ENCODE measurements at regions not wholly inside any gene's neighbourhood (a gene's known extent, or its start where the extent isn't known, plus 50 kb on each side); places are given as distances from the start of the nearest gene placed in this dataset.

DNA sequence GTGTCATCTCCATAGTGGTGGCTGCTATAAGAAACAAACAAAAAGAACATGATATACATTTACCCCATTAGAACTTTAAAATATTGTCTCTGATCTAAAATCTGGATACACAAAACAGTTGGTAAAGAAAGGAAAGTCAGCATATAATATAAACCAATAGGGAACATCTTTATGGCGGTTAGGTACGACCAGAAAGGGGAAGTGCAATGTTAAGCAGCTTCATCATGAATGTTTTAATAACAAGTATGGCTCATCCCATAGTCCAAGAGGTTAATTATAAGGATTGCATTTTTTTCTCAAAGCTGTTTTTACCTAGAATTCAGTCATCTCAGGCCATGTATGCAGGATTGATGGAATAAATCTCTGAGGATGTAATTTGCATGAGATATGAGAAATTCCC, 1869.7 kb downstream of the PCDH7 start:
- no peak for ATAC-seq (replicated peaks; ENCODE audit: extremely low read depth, poor library complexity, severe bottlenecking)
- no peak for DNase-seq (ENCODE audit: low spot score in 2 of 2)
- no peak overlapping the region for H3K4me3 Mint-ChIP-seq
- H3K9me3 Mint-ChIP-seq: peaks cover 54% of the 10 kb centered on the region
- H3K27me3 Mint-ChIP-seq: no peaks in the 10 kb centered on the region
- no peak overlapping the region for H3K27ac Mint-ChIP-seq (ENCODE audit: low read depth)
- H3K4me1 Mint-ChIP-seq: no peaks in the 10 kb centered on the region
- H3K36me3 Mint-ChIP-seq (ENCODE audit: insufficient read depth): no peaks in the 10 kb centered on the region

DNA sequence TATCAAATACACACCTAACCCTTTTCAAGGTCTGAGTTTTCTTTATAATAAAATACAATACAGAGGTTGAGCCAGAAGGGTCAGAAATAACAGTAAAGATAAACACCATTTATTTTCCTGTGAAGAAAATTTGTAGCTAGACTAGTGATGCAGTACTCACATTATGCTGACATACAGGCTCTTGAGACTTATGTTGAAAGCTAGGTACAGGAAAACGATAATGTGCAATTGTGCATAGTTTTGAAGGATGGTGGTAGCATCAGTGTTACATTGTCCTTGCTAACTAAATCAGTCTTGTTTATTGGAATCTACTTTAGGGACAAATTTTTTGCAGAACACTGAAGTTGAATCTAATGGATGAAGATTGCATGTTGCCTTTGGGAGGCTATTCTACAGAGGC, 1877.2 kb downstream of the PCDH7 start:
- Mint-ChIP-seq H3K36me3 (ENCODE audit: insufficient read depth) (no peaks in the 10 kb centered on the region), H3K9me3 (peaks cover 20% of the 10 kb centered on the region), H3K4me1 (no peaks in the 10 kb centered on the region), H3K4me3 (no peak overlapping the region), H3K27me3 (no peaks in the 10 kb centered on the region), H3K27ac (ENCODE audit: low read depth) (no peak overlapping the region)
- no peak for ATAC-seq (replicated peaks; ENCODE audit: extremely low read depth, poor library complexity, severe bottlenecking)
- no peak for DNase-seq (ENCODE audit: low spot score in 2 of 2)

DNA sequence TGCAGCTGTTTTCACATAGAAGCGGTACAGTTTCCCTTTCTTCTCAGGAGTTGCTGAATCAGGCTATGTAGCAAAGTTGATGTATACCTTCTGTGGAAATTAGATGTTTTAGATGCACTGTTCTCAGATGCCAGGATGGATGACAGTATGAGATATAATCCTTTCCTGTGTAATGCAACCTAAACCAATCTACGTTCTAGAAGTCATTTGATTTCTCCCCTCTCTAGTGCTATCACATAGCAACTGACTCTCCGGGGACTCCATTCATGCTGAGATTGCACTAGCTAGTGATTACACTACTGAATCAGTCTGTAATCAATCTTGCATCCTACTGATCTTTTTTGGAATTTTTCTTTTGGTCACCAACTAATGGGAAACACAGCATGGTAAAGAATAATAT, 1881.7 kb downstream of the PCDH7 start:
- no peaks in the 10 kb centered on the region for H3K4me1 Mint-ChIP-seq
- H3K27me3 Mint-ChIP-seq: no peaks in the 10 kb centered on the region
- H3K27ac Mint-ChIP-seq (ENCODE audit: low read depth): no peak overlapping the region

DNA sequence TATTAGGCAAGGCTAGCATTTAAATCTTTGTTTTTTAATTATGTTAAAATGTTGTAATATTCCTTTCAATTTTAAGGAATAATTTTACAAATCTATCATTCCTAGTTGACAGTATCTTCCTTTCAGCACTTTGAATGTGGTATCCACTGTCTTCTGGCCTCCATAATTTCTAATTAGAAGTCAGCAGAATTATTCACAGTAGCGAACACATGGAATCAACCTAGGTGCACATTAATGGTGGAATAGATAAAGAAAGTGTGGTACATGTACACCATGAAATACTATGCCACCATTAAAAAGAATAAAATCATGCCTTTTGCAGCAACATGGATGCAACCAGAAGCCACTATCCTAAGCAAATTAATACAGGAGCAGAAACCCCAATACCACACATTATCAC, 1887.8 kb downstream of the PCDH7 start:
- DNase-seq (ENCODE audit: low spot score in 2 of 2) (no peak), ATAC-seq (replicated peaks; ENCODE audit: extremely low read depth, poor library complexity, severe bottlenecking) (no peak)
- no peak overlapping the region for H3K4me3 Mint-ChIP-seq
- H3K9me3 Mint-ChIP-seq: peaks cover 33% of the 10 kb centered on the region
- H3K27ac Mint-ChIP-seq (ENCODE audit: low read depth): no peak overlapping the region
- H3K27me3 Mint-ChIP-seq: no peaks in the 10 kb centered on the region
- H3K4me1 Mint-ChIP-seq: no peaks in the 10 kb centered on the region
- H3K36me3 Mint-ChIP-seq (ENCODE audit: insufficient read depth): no peaks in the 10 kb centered on the region

More for the DNA sequence above, 1881.7 kb downstream of the PCDH7 start:
- H3K9me3 Mint-ChIP-seq: peaks cover 10% of the 10 kb centered on the region
- no peaks in the 10 kb centered on the region for H3K36me3 Mint-ChIP-seq (ENCODE audit: insufficient read depth)
- no peak overlapping the region for H3K4me3 Mint-ChIP-seq
- DNase-seq (ENCODE audit: low spot score in 2 of 2): no peak
- no peak for ATAC-seq (replicated peaks; ENCODE audit: extremely low read depth, poor library complexity, severe bottlenecking)

DNA sequence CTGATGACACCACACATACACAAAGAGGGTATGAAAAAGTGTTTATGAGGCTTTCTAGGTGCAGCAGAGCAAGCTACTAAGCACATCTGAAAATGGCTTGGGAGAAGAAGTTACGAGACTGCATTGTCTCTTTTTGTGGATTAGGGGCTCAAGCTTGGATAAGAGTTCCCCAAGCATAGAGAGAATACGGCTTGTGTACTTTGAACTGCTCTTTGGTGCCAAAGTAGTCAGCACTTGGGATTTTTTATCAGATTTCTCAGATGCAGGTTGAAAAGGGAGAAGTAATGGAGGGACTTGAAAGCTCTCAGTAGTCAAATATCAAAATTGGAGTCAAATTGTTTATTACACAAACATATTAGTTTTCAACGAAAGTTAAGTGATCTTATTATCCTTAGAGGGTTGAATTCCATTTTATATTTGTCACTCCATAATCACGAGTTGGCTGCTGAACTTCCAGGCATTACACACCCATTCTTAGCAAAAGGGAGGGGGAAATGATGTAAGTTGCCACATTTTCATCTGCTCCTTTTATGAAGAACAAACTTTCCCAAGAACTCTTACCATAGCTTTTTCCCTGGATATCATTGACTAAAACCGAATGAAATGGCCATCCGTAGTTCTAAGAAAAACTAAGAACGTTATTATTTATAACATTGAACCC, 1904.9 kb downstream of the PCDH7 start:
- Mint-ChIP-seq H3K4me1 (no peaks in the 10 kb centered on the region), H3K4me3 (no peak overlapping the region), H3K27me3 (no peaks in the 10 kb centered on the region), H3K27ac (ENCODE audit: low read depth) (no peak overlapping the region), H3K36me3 (ENCODE audit: insufficient read depth) (no peaks in the 10 kb centered on the region), H3K9me3 (peaks cover 15% of the 10 kb centered on the region)
- DNase-seq (ENCODE audit: low spot score in 2 of 2): no peak
- ATAC-seq (replicated peaks; ENCODE audit: extremely low read depth, poor library complexity, severe bottlenecking): no peak

DNA sequence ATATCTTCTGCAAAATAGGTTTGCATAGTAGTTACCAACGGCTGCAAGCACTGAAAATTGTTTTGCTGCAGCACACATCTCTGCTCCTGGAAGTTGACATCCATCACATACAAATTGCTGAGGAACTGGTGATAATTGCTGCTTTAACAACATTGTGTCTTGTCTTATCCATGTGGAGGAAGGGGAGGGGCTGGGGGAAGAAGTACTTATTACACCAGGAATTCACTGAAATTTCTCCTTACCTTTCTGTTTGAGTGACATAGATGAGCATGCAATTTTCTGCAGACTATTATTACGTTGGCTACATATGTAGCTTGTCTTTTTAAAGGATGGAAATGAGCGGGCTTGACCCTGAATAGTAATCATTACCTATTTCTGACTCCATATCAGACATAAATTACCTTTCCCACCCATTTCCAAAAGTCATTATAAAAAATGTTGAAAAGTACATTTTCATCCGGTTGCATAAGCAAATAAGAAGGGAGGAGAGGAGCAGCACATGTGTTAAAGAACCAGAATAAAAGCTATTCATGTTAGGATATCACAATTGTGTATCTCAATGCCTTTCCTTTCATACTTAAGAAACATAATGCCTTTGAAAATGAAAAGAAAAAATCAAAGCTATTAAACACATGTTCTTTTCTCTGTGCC, 1905.6 kb downstream of the PCDH7 start:
- Mint-ChIP-seq H3K27me3 (no peaks in the 10 kb centered on the region), H3K4me1 (no peaks in the 10 kb centered on the region), H3K9me3 (peaks cover 15% of the 10 kb centered on the region), H3K36me3 (ENCODE audit: insufficient read depth) (no peaks in the 10 kb centered on the region), H3K4me3 (no peak overlapping the region), H3K27ac (ENCODE audit: low read depth) (no peak overlapping the region)
- ATAC-seq (replicated peaks; ENCODE audit: extremely low read depth, poor library complexity, severe bottlenecking): no peak
- DNase-seq (ENCODE audit: low spot score in 2 of 2): no peak

DNA sequence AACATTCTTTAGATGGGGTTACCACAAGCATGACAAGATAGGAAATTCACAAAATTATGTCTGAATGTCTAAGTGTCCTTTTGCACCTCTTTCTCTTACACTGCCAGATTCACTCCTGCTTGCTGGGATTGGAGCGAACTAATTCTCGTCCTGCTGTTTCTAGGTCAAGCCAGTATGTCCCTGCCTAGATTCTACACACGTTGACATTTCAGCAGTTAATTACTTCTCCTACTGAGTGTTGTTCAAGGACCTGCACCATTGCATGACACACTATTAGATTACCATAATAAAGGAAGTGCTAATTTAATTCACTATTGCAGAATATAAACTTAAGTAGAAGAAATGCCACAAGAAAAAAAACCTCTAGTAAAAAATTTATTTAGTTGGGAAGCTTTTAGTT, 1911.7 kb downstream of the PCDH7 start:
- no peaks in the 10 kb centered on the region for H3K4me1 Mint-ChIP-seq
- no peaks in the 10 kb centered on the region for H3K27me3 Mint-ChIP-seq
- DNase-seq (ENCODE audit: low spot score in 2 of 2) (no peak), ATAC-seq (replicated peaks; ENCODE audit: extremely low read depth, poor library complexity, severe bottlenecking) (no peak)
- H3K36me3 Mint-ChIP-seq (ENCODE audit: insufficient read depth): no peaks in the 10 kb centered on the region
- no peak overlapping the region for H3K27ac Mint-ChIP-seq (ENCODE audit: low read depth)
- H3K9me3 Mint-ChIP-seq: no peaks in the 10 kb centered on the region
- H3K4me3 Mint-ChIP-seq: no peak overlapping the region

DNA sequence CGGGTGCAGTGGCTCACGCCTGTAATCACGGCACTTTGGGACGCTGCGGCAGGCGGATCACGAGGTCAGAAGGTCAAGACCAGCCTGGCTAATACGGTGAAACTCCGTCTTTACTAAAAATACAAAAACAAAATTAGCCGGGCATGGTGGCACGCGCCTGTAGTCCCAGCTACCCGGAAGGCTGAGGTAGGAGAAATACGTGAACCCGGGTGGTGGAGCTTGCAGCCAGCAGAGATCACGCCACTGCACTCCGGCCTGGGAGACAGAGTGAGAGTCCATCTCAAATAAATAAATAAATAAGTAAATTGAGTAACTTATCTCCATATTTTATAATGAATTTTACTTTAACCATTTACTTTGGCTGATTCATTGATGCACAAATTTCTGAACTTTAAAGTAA, 1913.3 kb downstream of the PCDH7 start:
- ATAC-seq (replicated peaks; ENCODE audit: extremely low read depth, poor library complexity, severe bottlenecking) (no peak), DNase-seq (ENCODE audit: low spot score in 2 of 2) (no peak)
- Mint-ChIP-seq H3K27me3 (no peaks in the 10 kb centered on the region), H3K9me3 (peaks cover 6% of the 10 kb centered on the region), H3K4me1 (no peaks in the 10 kb centered on the region), H3K36me3 (ENCODE audit: insufficient read depth) (no peaks in the 10 kb centered on the region), H3K4me3 (no peak overlapping the region), H3K27ac (ENCODE audit: low read depth) (no peak overlapping the region)

DNA sequence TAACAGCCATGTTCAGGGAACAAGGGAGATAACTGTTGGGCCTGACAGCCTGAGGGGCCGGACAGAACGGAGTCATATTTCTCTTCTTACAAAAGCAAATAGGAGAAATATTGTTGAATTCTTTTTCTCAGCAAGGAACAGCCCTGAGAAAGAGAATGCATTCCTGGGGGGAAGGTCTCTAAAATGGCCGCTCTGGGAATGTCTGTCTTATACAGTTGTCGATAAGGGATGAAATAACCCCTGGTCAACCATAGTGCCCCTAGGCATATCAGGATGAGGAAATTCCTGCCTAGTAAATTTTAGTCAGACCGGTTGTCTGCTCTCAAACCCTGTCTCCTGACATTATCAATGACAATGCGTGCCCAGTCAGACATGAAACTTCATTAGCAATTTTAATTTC, 1925.5 kb downstream of the PCDH7 start:
- H3K9me3 Mint-ChIP-seq: peaks cover 22% of the 10 kb centered on the region
- no peak overlapping the region for H3K27ac Mint-ChIP-seq (ENCODE audit: low read depth)
- no peaks in the 10 kb centered on the region for H3K4me1 Mint-ChIP-seq
- H3K4me3 Mint-ChIP-seq: no peak overlapping the region
- ATAC-seq (replicated peaks; ENCODE audit: extremely low read depth, poor library complexity, severe bottlenecking) (no peak), DNase-seq (ENCODE audit: low spot score in 2 of 2) (no peak)
- no peaks in the 10 kb centered on the region for H3K27me3 Mint-ChIP-seq
- H3K36me3 Mint-ChIP-seq (ENCODE audit: insufficient read depth): peaks cover under 1% of the 10 kb centered on the region

DNA sequence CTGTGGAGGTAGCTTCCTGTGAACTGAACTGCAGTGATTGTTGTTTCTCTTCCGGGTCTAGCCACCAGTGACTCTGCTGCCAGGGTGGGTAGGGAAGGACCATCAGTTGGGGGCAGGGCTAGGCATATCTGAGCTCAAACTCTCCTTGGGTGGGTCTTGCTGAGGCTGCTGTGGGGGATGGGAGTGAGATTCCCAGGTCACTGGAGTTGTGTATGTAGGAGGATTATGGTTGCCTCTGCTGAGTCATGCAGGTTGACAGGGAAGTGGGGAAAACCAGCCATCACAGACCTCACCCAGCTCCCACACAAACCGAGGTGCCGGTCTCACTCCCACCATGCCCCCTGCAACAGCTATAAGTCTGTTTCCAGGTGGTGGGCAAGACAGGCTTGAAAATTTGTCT, 1937.8 kb downstream of the PCDH7 start:
- no peak for ATAC-seq (replicated peaks; ENCODE audit: extremely low read depth, poor library complexity, severe bottlenecking)
- DNase-seq (ENCODE audit: low spot score in 2 of 2): no peak

DNA sequence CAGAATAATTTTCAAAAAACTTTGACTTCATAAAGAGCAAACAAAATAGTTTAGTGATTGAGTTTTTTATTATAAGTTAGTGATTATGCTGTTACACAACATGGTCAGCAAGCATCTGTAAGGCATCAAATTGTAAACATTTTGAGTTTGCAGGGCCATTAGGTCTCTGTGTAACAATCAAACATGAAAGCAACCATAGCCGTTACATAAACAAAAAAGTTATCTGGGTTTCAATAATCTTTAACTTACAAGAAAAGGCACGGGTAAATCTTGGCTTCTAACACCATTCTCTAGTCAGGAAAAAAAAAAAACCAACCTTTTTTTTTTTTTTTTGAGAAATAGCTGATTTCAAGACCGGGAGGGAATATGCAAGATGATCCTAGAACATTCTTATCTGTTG, 1941.1 kb downstream of the PCDH7 start:
- Mint-ChIP-seq H3K27me3 (no peaks in the 10 kb centered on the region), H3K9me3 (peaks cover 22% of the 10 kb centered on the region), H3K27ac (ENCODE audit: low read depth) (no peak overlapping the region), H3K4me1 (no peaks in the 10 kb centered on the region), H3K4me3 (no peak overlapping the region), H3K36me3 (ENCODE audit: insufficient read depth) (no peaks in the 10 kb centered on the region)
- ATAC-seq (replicated peaks; ENCODE audit: extremely low read depth, poor library complexity, severe bottlenecking) (no peak), DNase-seq (ENCODE audit: low spot score in 2 of 2) (no peak)

More for the DNA sequence above, 1937.8 kb downstream of the PCDH7 start:
- H3K27me3 Mint-ChIP-seq: no peaks in the 10 kb centered on the region
- no peaks in the 10 kb centered on the region for H3K4me1 Mint-ChIP-seq
- no peak overlapping the region for H3K27ac Mint-ChIP-seq (ENCODE audit: low read depth)
- no peak overlapping the region for H3K4me3 Mint-ChIP-seq
- H3K9me3 Mint-ChIP-seq: peaks cover 26% of the 10 kb centered on the region
- no peaks in the 10 kb centered on the region for H3K36me3 Mint-ChIP-seq (ENCODE audit: insufficient read depth)

DNA sequence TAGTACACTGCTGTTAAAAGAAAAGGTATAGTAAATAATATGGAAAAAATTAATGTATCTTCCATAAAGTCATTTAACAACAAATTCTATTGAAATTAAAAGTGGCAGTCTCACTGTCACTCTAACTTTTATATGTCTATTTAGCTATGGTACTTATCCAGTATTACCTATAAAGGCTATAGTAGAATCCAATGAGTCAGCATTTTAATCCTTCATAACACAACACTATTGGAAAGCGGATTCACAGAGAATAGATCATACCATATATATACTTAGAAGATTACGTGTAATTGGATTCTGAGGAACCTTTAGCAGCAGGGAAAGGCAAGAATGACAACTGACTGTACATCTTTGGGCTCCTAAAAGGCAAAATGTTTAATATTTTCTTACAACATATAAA, 1942.6 kb downstream of the PCDH7 start:
- no peaks in the 10 kb centered on the region for H3K27me3 Mint-ChIP-seq
- peaks cover 10% of the 10 kb centered on the region for H3K9me3 Mint-ChIP-seq
- no peaks in the 10 kb centered on the region for H3K4me1 Mint-ChIP-seq
- no peaks in the 10 kb centered on the region for H3K36me3 Mint-ChIP-seq (ENCODE audit: insufficient read depth)
- no peak overlapping the region for H3K27ac Mint-ChIP-seq (ENCODE audit: low read depth)
- ATAC-seq (replicated peaks; ENCODE audit: extremely low read depth, poor library complexity, severe bottlenecking) (no peak), DNase-seq (ENCODE audit: low spot score in 2 of 2) (no peak)
- no peak overlapping the region for H3K4me3 Mint-ChIP-seq

DNA sequence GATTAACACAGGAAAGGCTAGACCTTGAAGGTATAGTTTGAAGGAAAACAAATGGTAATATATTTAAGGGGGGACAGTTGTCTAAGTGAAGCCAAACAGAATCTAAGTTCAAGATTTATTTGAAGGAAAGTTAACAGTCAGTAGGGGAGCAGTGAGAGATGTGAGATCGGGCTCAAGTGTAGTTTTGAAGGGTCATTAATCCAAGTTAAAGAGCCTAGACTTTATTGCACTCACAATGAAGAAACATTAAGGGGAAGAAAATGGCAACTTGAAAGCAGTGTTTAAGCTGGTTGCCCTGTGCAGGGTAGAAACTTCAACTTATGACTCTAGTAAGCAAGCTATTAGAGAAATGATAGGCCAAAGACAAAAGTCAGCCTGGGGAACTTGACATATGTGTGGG, 1952.2 kb downstream of the PCDH7 start:
- Mint-ChIP-seq H3K27me3 (no peaks in the 10 kb centered on the region), H3K27ac (ENCODE audit: low read depth) (no peak overlapping the region), H3K4me3 (no peak overlapping the region), H3K4me1 (no peaks in the 10 kb centered on the region), H3K9me3 (peaks cover 22% of the 10 kb centered on the region), H3K36me3 (ENCODE audit: insufficient read depth) (no peaks in the 10 kb centered on the region)
- DNase-seq (ENCODE audit: low spot score in 2 of 2): no peak
- ATAC-seq (replicated peaks; ENCODE audit: extremely low read depth, poor library complexity, severe bottlenecking): no peak
